Duodenal mucosa (tissue), 2 donors: ENCODE measurements at regions not wholly inside any gene's neighbourhood (a gene's known extent, or its start where the extent isn't known, plus 50 kb on each side); places are given as distances from the start of the nearest gene placed in this dataset.

Experiments used
- H3K27ac ChIP-seq: one replicate; pipeline ENCODE4 v1.7.0; 2013; ENCODE audit warnings: low read depth, low read length
- H3K27me3 ChIP-seq, 2 donors: one replicate each; pipeline ENCODE4 v1.7.0; 2013; ENCODE audit warnings: low read length in 2 of 2, control low read depth in 1 of 2; ENCODE audit not compliant: insufficient read depth in 2 of 2, control insufficient read depth in 1 of 2
- H3K36me3 ChIP-seq, 2 donors: one replicate each; pipeline ENCODE4 v1.7.0; 2013; ENCODE audit warnings: low read length in 2 of 2, control low read depth in 1 of 2; ENCODE audit not compliant: insufficient read depth in 2 of 2, control insufficient read depth in 1 of 2
- H3K4me1 ChIP-seq, 2 donors: one replicate each; pipeline ENCODE4 v1.7.0; 2013; ENCODE audit warnings: low read length in 2 of 2, control low read depth in 1 of 2; ENCODE audit not compliant: insufficient read depth in 2 of 2, control insufficient read depth in 1 of 2
- H3K4me3 ChIP-seq, 2 donors: one replicate each; pipeline ENCODE4 v1.7.0; 2013; ENCODE audit warnings: low read length in 2 of 2, low read depth in 1 of 2
- H3K9ac ChIP-seq, 2 donors: one replicate each; pipeline ENCODE4 v1.7.0; 2013; ENCODE audit warnings: low read length in 2 of 2, low read depth in 1 of 2
- H3K9me3 ChIP-seq, 2 donors: one replicate each; pipeline ENCODE4 v1.7.0; 2013; ENCODE audit warnings: low read length in 2 of 2, control low read depth in 1 of 2; ENCODE audit not compliant: control insufficient read depth in 1 of 2

- Histone ChIP-seq H3K27me3 (no peaks in the 10 kb centered on the region), H3K9ac (no peak overlapping the region), H3K4me3 (no peak overlapping the region), H3K36me3 (no peaks in the 10 kb centered on the region), H3K4me1 (no peaks in the 10 kb centered on the region), H3K27ac (no peak overlapping the region), H3K9me3 (no peaks in the 10 kb centered on the region)
Observed at GRCh38 chr1:87744056-87744455, 415.4 kb downstream of the LMO4 start.

DNA sequence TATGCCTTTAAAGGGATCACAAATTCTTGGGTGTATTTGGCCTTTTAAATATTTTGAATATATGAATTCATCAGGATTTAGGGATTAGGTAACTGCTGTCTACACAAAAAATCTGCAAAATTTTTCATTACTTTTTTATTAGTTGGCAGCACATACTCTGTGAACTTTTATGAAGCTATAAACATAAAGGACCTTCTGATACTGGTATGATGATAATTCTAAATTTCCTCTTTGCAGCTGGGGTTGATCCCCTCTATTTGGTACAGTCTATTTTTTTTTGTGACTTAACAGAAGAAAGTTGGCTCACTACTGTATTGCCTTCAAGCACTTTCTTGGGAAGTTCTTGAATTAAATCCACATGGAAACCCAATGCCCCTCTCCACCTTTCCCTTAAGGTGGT is 416.1 kb downstream of the LMO4 start:
- no peaks in the 10 kb centered on the region for H3K9me3 ChIP-seq
- H3K9ac ChIP-seq, result no peak overlapping the region

DNA sequence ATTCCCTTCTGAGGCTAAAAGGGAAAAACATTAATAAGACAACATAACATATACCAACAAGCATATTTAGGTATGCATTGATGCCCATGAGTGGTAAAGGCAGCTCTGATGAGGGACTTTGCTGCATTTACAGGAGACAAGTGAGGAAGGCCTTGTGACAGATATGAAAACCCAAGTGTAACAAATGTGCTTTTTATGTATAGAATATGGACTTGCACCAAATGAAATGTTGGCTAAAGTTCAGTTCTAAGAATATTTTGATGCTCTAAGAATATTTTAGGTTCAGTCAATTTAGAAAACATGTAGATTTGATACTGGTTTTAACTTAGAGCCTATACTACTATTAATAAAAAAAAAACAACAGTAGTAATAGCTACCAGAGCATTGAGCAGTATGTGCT is 424.7 kb downstream of the LMO4 start:
- Histone ChIP-seq H3K27me3 (no peaks in the 10 kb centered on the region), H3K4me3 (no peak overlapping the region), H3K4me1 (peaks cover 0 to 7% of the 10 kb centered on the region in 2 donors)

More for the DNA sequence above, 416.1 kb downstream of the LMO4 start:
- no peaks in the 10 kb centered on the region for H3K27me3 ChIP-seq
- no peak overlapping the region for H3K4me3 ChIP-seq
- no peak overlapping the region for H3K27ac ChIP-seq
- H3K36me3 ChIP-seq, result no peaks in the 10 kb centered on the region
- no peaks in the 10 kb centered on the region for H3K4me1 ChIP-seq

GRCh38 chr1:87754139-87754538 is 425.5 kb downstream of the LMO4 start:
- no peak overlapping the region for H3K4me3 ChIP-seq
- no peak overlapping the region for H3K27ac ChIP-seq
- peaks cover 0 to 7% of the 10 kb centered on the region in 2 donors for H3K4me1 ChIP-seq
- no peaks in the 10 kb centered on the region for H3K27me3 ChIP-seq
- no peaks in the 10 kb centered on the region for H3K9me3 ChIP-seq
- H3K9ac ChIP-seq, result no peak overlapping the region
- no peaks in the 10 kb centered on the region for H3K36me3 ChIP-seq

More for the DNA sequence above, 424.7 kb downstream of the LMO4 start:
- Histone ChIP-seq H3K9me3 (no peaks in the 10 kb centered on the region), H3K27ac (no peak overlapping the region), H3K9ac (no peak overlapping the region), H3K36me3 (no peaks in the 10 kb centered on the region)

DNA sequence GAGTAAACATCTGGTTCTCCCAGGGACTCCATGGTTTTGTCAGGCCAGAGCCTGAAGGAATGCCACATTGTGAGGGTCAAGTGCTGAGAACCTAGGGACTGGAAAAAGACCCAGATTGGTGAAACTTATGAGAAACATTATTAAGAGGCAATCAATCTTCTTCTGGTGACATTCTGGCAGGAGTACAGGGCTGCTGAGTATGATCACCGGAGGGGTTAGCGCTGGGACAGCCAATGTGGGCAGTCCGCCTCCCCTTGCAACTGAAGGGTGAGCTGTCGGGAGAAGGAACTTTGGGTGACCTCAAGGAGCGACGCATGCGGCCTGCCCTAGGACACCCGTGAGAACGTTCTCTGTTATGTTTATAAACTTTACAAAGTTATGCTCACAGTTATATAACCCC is 429.0 kb downstream of the LMO4 start:
- Histone ChIP-seq H3K27me3 (no peaks in the 10 kb centered on the region), H3K4me3 (no peak overlapping the region), H3K9me3 (no peaks in the 10 kb centered on the region), H3K4me1 (no peaks in the 10 kb centered on the region), H3K9ac (no peak overlapping the region), H3K36me3 (no peaks in the 10 kb centered on the region), H3K27ac (no peak overlapping the region)

DNA sequence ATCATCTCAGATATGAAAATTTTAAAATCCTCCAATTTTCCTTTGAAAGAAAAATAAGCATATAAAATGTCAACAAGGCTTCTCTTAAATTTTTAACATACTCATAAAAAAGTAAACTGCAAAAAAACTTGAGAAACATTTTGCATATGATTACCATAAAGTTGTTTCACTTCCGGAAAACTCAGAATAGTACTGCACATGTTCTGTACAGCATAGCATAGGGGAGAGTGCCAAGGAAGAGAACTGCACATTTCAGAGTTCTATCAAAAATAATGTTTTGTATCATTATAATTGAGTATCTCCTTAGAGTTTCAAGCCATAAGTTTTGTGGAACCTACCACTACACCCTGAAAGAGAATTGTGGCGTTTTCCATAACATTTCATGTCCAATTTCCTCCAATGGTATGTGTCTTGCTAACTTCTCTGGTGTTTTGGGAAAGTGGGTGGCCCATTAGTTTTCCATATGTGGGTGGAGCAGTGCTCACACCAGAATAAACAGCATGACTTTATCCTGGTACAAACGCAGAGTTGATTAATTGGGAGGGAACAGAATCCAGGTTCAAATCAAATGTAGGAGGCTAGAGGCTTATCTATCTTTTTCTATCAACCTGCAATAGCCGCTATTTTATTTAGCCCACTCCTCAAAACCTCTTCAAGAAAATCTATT is 430.9 kb downstream of the LMO4 start:
- Histone ChIP-seq H3K36me3 (no peaks in the 10 kb centered on the region), H3K9ac (no peak overlapping the region), H3K4me1 (no peaks in the 10 kb centered on the region), H3K9me3 (no peaks in the 10 kb centered on the region), H3K4me3 (no peak overlapping the region), H3K27me3 (no peaks in the 10 kb centered on the region), H3K27ac (no peak overlapping the region)

DNA sequence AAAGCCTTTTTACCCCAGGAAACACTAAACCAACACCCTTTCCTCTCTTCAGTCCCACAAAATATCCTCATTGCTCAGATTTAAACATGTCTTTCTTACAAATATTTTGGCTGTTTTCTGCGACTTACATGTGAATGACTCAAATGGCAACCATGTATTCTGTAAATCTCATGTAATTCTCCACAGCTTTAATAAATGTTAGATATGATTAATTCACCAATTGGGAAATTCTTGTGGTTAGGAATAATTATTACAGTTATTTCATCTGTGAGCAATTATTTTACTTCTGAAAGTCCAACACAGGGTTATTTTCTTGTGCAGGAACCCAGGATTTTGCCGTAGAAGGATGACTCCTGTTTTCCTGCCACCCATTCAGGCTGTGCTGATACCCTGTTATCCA is 431.5 kb downstream of the LMO4 start:
- H3K27ac ChIP-seq, result no peak overlapping the region
- H3K9me3 ChIP-seq, result no peaks in the 10 kb centered on the region
- no peaks in the 10 kb centered on the region for H3K4me1 ChIP-seq
- no peaks in the 10 kb centered on the region for H3K36me3 ChIP-seq
- H3K27me3 ChIP-seq, result no peaks in the 10 kb centered on the region
- H3K4me3 ChIP-seq, result no peak overlapping the region
- H3K9ac ChIP-seq, result no peak overlapping the region

GRCh38 chr1:87760654-87761053 is 432.0 kb downstream of the LMO4 start:
- H3K27ac ChIP-seq, result no peak overlapping the region
- no peak overlapping the region for H3K9ac ChIP-seq
- H3K27me3 ChIP-seq, result no peaks in the 10 kb centered on the region
- H3K4me1 ChIP-seq, result no peaks in the 10 kb centered on the region
- no peaks in the 10 kb centered on the region for H3K36me3 ChIP-seq
- H3K4me3 ChIP-seq, result no peak overlapping the region
- H3K9me3 ChIP-seq, result no peaks in the 10 kb centered on the region

- no peaks in the 10 kb centered on the region for H3K27me3 ChIP-seq
- no peaks in the 10 kb centered on the region for H3K4me1 ChIP-seq
- H3K27ac ChIP-seq, result no peak overlapping the region
- H3K9ac ChIP-seq, result no peak overlapping the region
- no peaks in the 10 kb centered on the region for H3K9me3 ChIP-seq
- H3K4me3 ChIP-seq, result no peak overlapping the region
- H3K36me3 ChIP-seq, result no peaks in the 10 kb centered on the region
Observed at GRCh38 chr1:87763483-87763882, 434.8 kb downstream of the LMO4 start.

DNA sequence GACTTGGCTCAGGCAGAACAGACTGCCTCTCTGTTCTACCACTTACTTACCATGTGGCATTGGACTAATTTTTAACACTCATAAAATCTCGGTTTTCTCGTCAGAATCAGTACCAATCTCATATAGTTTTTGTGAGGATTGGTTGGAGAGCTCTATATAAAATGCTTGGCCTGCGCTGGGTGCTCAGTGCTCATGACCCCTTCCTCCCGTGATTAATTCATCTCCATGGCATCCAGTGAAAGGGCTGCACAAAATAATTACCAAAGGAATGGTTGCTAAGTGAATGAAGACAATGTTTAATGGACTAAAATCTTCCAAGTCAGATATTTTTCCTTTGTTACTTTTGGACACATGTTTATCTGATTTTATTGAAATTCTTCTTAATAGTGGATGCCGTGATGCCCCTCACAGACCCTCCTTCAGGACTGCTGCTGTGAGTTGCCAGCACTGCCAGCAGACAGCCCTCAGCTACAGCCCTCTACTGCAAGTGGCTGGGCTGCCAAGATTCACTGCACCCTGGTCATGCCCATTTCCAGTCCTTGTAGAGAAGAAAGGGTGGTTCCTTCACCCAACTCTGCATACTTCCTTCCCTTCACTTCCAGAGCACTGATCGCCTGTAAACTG is 436.5 kb downstream of the LMO4 start:
- Histone ChIP-seq H3K27me3 (no peaks in the 10 kb centered on the region), H3K9ac (no peak overlapping the region), H3K4me1 (no peaks in the 10 kb centered on the region), H3K27ac (no peak overlapping the region), H3K9me3 (no peaks in the 10 kb centered on the region), H3K36me3 (no peaks in the 10 kb centered on the region), H3K4me3 (no peak overlapping the region)
